ENCODE measurements at regions not wholly inside any gene's neighbourhood (a gene's known extent, or its start where the extent isn't known, plus 50 kb on each side); places are given as distances from the start of the nearest gene placed in this dataset.

- Histone ChIP-seq H3K27ac (no peak overlapping the region), H3K36me3 (ENCODE audit: control insufficient read depth, insufficient read depth, low read length) (no peaks in the 10 kb centered on the region), H3K79me2 (no peaks in the 10 kb centered on the region), H3K27me3 (ENCODE audit: control insufficient read depth, insufficient read depth, low read length) (no peaks in the 10 kb centered on the region), H3K4me2 (ENCODE audit: low read length) (no peak overlapping the region), H3K4me3 (ENCODE audit: low read depth, low read length) (no peak overlapping the region), H3K4me1 (no peaks in the 10 kb centered on the region), H2AFZ (no peak overlapping the region), H3K9ac (no peak overlapping the region), H3K9me3 (ENCODE audit: control insufficient read depth, low read length) (no peaks in the 10 kb centered on the region)
- no peak for TF ChIP-seq CTCF (IDR thresholded peaks at IDR 0.05)
Observed at GRCh38 chr16:79959226-79959625, 358.7 kb upstream of the MAF start.

- H3K9ac ChIP-seq, result no peak overlapping the region
- no peaks in the 10 kb centered on the region for H3K9me3 ChIP-seq (ENCODE audit: control insufficient read depth, low read length)
- H3K36me3 ChIP-seq (ENCODE audit: control insufficient read depth, insufficient read depth, low read length), result no peaks in the 10 kb centered on the region
- H3K4me3 ChIP-seq (ENCODE audit: low read depth, low read length), result no peak overlapping the region
- TF ChIP-seq CTCF (IDR thresholded peaks at IDR 0.05), result no peak
- no peak overlapping the region for H3K4me2 ChIP-seq (ENCODE audit: low read length)
- H3K79me2 ChIP-seq, result no peaks in the 10 kb centered on the region
- H3K4me1 ChIP-seq, result peaks cover 7% of the 10 kb centered on the region
- no peaks in the 10 kb centered on the region for H3K27me3 ChIP-seq (ENCODE audit: control insufficient read depth, insufficient read depth, low read length)
- no peak overlapping the region for H2AFZ ChIP-seq
- H3K27ac ChIP-seq, result no peak overlapping the region
Observed at GRCh38 chr16:79954921-79955705, 354.6 kb upstream of the MAF start.

- TF ChIP-seq CTCF (IDR thresholded peaks at IDR 0.05), result no peak
- Histone ChIP-seq H2AFZ (no peak overlapping the region), H3K9ac (no peak overlapping the region), H3K4me1 (peaks cover 7% of the 10 kb centered on the region), H3K36me3 (ENCODE audit: control insufficient read depth, insufficient read depth, low read length) (no peaks in the 10 kb centered on the region), H3K27ac (no peak overlapping the region), H3K27me3 (ENCODE audit: control insufficient read depth, insufficient read depth, low read length) (no peaks in the 10 kb centered on the region), H3K4me3 (ENCODE audit: low read depth, low read length) (no peak overlapping the region), H3K79me2 (no peaks in the 10 kb centered on the region), H3K4me2 (ENCODE audit: low read length) (no peak overlapping the region), H3K9me3 (ENCODE audit: control insufficient read depth, low read length) (no peaks in the 10 kb centered on the region)
Observed at GRCh38 chr16:79950932-79951719, 350.6 kb upstream of the MAF start.

GRCh38 chr16:79949417-79949816 lies 348.9 kb upstream of the MAF start:
- Histone ChIP-seq H3K9me3 (ENCODE audit: control insufficient read depth, low read length) (no peaks in the 10 kb centered on the region), H3K36me3 (ENCODE audit: control insufficient read depth, insufficient read depth, low read length) (no peaks in the 10 kb centered on the region), H3K4me2 (ENCODE audit: low read length) (no peak overlapping the region), H2AFZ (no peak overlapping the region), H3K27me3 (ENCODE audit: control insufficient read depth, insufficient read depth, low read length) (no peaks in the 10 kb centered on the region), H3K4me3 (ENCODE audit: low read depth, low read length) (no peak overlapping the region), H3K9ac (no peak overlapping the region), H3K4me1 (peaks cover 7% of the 10 kb centered on the region), H3K27ac (no peak overlapping the region), H3K79me2 (no peaks in the 10 kb centered on the region)
- no peak for TF ChIP-seq CTCF (IDR thresholded peaks at IDR 0.05)

All from parathyroid adenoma (tissue), 2 donors.